HepG2 (cell line): ENCODE measurements at regions not wholly inside any gene's neighbourhood (a gene's known extent, or its start where the extent isn't known, plus 50 kb on each side); places are given as distances from the start of the nearest gene placed in this dataset.
A peak's percentile ranks its signal among the peaks of the same experiment; 100 is the strongest.

Source experiments
- ATAC-seq: fragments of 200-7000 bp; cut with Tn5 transposase; 3 replicates; pipeline ENCODE4 v1.9.1; 2020; ENCODE audit warnings: mild to moderate bottlenecking, moderate library complexity
- BruUV-seq: library from RNA; stranded (reverse); fragments of 400-500 nt; replicated peaks from 2 replicates; lab custom pipeline; 2021; lab: Mats Ljungman, UMichigan
- CTCF ChIA-PET: fragments of 300-600 bp; formaldehyde crosslinking; extraction: SDS; loops from one replicate; lab custom pipeline; 2021; ENCODE audit warnings: low total read pairs, inconsistent platforms, low intra/inter-chr PET ratio; lab: Yijun Ruan, JAX
- POLR2A ChIA-PET: fragments of 350-600 bp; sonication (Branson Sonifier 250); formaldehyde crosslinking; loops from one replicate; lab custom pipeline; 2020; ENCODE audit warnings: antibody characterized with exemption, inconsistent platforms; lab: Yijun Ruan, JAX
- DNase-seq: peaks from one replicate; pipeline ENCODE4 v3.0.0-alpha.2; 2015; ENCODE audit warnings: low spot score
- FAIRE-seq: peaks from 3 replicates; lab custom pipeline; 2011; peaks lifted over from hg19 to GRCh38; lab: Jason Lieb, UNC
- H2AFZ ChIP-seq: one replicate; pipeline ENCODE4 v1.6.1; 2011; ENCODE audit warnings: low read length, inconsistent platforms
- H3K27ac ChIP-seq: fragments of 300-600 bp; 3 replicates; pipeline ENCODE4 v1.8.0; 2011; ENCODE audit warnings: mixed run types, mild to moderate bottlenecking, mixed read lengths, low read length, inconsistent platforms; ENCODE audit not compliant: insufficient read depth; ENCODE audit errors: extremely low read length
- H3K27me3 ChIP-seq, 2 experiments: fragments of 200-600 bp in 1 of 2; 2 replicates in 1 of 2; 3 replicates in 1 of 2; pipeline versions ENCODE4 v1.6.0 to v1.8.0; 2011; ENCODE audit warnings: low read length in 2 of 2, mild to moderate bottlenecking in 2 of 2, moderate library complexity in 2 of 2, inconsistent platforms in 1 of 2; ENCODE audit not compliant: insufficient read depth in 2 of 2, control insufficient read depth in 1 of 2
- H3K36me3 ChIP-seq, 2 experiments: fragments of 200-600 bp in 1 of 2; replicated peaks in 1 of 2; 2 replicates in 1 of 2; 3 replicates in 1 of 2; pipeline versions ENCODE4 v1.5.1 to v1.8.0; 2011; ENCODE audit warnings: low read length in 2 of 2, inconsistent platforms in 1 of 2; ENCODE audit not compliant: insufficient read depth in 2 of 2, control insufficient read depth in 1 of 2
- H3K4me1 ChIP-seq: 2 replicates; pipeline ENCODE4 v1.5.1; 2012; ENCODE audit warnings: low read length, inconsistent platforms; ENCODE audit not compliant: insufficient read depth
- H3K4me2 ChIP-seq: 2 replicates; pipeline ENCODE4 v1.6.0; 2011; ENCODE audit warnings: low read depth, low read length, inconsistent platforms
- H3K4me3 ChIP-seq, 3 experiments: fragments of 200-600 bp in 1 of 3; sonication (generic), shearing (Covaris generic) in 1 of 3; replicated peaks in 1 of 3; 2 replicates each; pipeline ENCODE4 v1.5.1; 2011 to 2016; ENCODE audit warnings: low read length in 3 of 3, inconsistent platforms in 2 of 3, low read depth in 2 of 3, mild to moderate bottlenecking in 2 of 3, control low read depth in 1 of 3, mixed read lengths in 1 of 3; ENCODE audit not compliant: insufficient read depth in 1 of 3
- H3K79me2 ChIP-seq: one replicate; pipeline ENCODE4 v1.6.1; 2011; ENCODE audit warnings: low read length, inconsistent platforms; ENCODE audit not compliant: insufficient read depth
- H3K9ac ChIP-seq: 2 replicates; pipeline ENCODE4 v1.6.0; 2011; ENCODE audit warnings: mild to moderate bottlenecking, low read depth, low read length, inconsistent platforms; ENCODE audit not compliant: insufficient read depth
- H3K9me3 ChIP-seq: 2 replicates; pipeline ENCODE4 v1.5.1; 2012; ENCODE audit warnings: mild to moderate bottlenecking, low read length
- H4K20me1 ChIP-seq: 2 replicates; pipeline ENCODE4 v1.6.0; 2011; ENCODE audit warnings: inconsistent platforms, mild to moderate bottlenecking, low read length, moderate library complexity; ENCODE audit not compliant: insufficient read depth
- AGO1 ChIP-seq: fragments of 200-400 bp; formaldehyde crosslinking; IDR thresholded peaks from 2 replicates; pipeline ENCODE4 v1.6.1; 2017; ENCODE audit warnings: mild to moderate bottlenecking, low read depth, low read length, moderate library complexity; ENCODE audit not compliant: poor library complexity, severe bottlenecking
- BHLHE40 ChIP-seq: IDR thresholded peaks from 2 replicates; pipeline ENCODE4 v1.6.1; 2011; ENCODE audit warnings: low read length, improper control_type of control experiment
- EED ChIP-seq: sonication (generic); formaldehyde crosslinking; IDR thresholded peaks from 2 replicates; pipeline ENCODE4 v1.5.0; 2020; ENCODE audit warnings: mild to moderate bottlenecking, missing genetic modification reagents
- ETV6 ChIP-seq: sonication (generic); formaldehyde crosslinking; conservative IDR thresholded peaks from 2 replicates; pipeline ENCODE4 v1.4.0; 2020; ENCODE audit warnings: missing genetic modification reagents
- FOXK2 ChIP-seq: fragments of 450-650 bp; IDR thresholded peaks from 2 replicates; pipeline ENCODE4 v1.6.1; 2016
- MEIS2 ChIP-seq: sonication (generic); formaldehyde crosslinking; IDR thresholded peaks from 2 replicates; pipeline ENCODE4 v1.9.0; 2021; ENCODE audit warnings: mild to moderate bottlenecking, missing genetic modification reagents
- RBAK ChIP-seq: sonication (generic); formaldehyde crosslinking; IDR thresholded peaks from 2 replicates; pipeline ENCODE4 v1.5.1; 2020; ENCODE audit warnings: mild to moderate bottlenecking, missing genetic modification reagents
- SP4 ChIP-seq: sonication (generic); formaldehyde crosslinking; IDR thresholded peaks from 2 replicates; pipeline ENCODE4 v1.8.1; 2023; ENCODE audit warnings: mild to moderate bottlenecking, missing genetic modification reagents
- ZNF232 ChIP-seq: sonication (generic); formaldehyde crosslinking; IDR thresholded peaks from 2 replicates; pipeline ENCODE4 v1.4.0; 2020; ENCODE audit warnings: missing genetic modification reagents, borderline replicate concordance
- ZNF496 ChIP-seq: sonication (generic); formaldehyde crosslinking; IDR thresholded peaks from 2 replicates; pipeline ENCODE4 v1.8.1; 2023; ENCODE audit warnings: mild to moderate bottlenecking, moderate library complexity, missing genetic modification reagents; ENCODE audit not compliant: insufficient replicate concordance
- WGBS: methylation state at CpG from one replicate; pipeline ENCODE4 v1.1.6; 2017; ENCODE audit warnings: low lambda C conversion rate; 5-methylcytosine and 5-hydroxymethylcytosine counted together
- in situ Hi-C: cut with HindIII; loops from 2 replicates; pipeline ENCODE4 v1.10.0; 2017; ENCODE audit warnings: low pct_unique_long_range_greater_than_20kb; ENCODE audit not compliant: extremely low pct_ligation_motif_present
- intact Hi-C: fragments of 100-400 bp; cut with micrococcal nuclease; formaldehyde crosslinking; loops from one replicate; pipeline ENCODE4 v1.10.0; 2022; ENCODE audit not compliant: unreplicated experiment
- TF ChIP-seq, protein P1 (sequence below): sonication (generic); formaldehyde crosslinking; IDR thresholded peaks from 2 replicates; pipeline ENCODE4 v1.4.0; 2020; ENCODE audit warnings: mild to moderate bottlenecking, missing genetic modification reagents, borderline replicate concordance
- TF ChIP-seq, protein P2 (sequence below): fragments of 450-650 bp; IDR thresholded peaks from 2 replicates; pipeline ENCODE4 v1.6.1; 2016

DNA sequence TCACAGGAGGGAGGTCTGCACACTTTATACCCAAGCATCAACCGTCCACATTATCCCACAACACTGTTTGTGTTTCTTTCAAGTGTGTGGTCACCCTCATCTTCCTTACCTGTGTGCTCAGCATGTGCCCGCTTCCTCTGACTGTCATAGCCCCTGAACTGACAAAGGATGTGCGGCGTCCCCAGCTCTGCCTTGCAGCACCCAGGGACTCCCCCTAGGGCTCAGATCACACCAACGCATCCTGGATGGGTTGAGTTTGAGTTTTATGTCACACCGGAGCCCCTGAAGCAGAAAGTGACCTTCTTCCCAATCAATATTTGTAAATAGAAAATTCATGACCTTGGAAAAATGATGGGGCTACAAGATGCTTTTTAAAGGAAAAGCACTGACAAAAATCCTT lies 770.7 kb upstream of the TMEM132C start:
- FAIRE-seq (no peak), DNase-seq (no peak), ATAC-seq (peak; percentile 23; the same call in 1 of the 3 replicates)
- POLR2A ChIA-PET = no interaction called here
- TF ChIP-seq SP4 = no peak
- TF ChIP-seq RBAK = no peak
- TF ChIP-seq BHLHE40 = no peak
- no peak for TF ChIP-seq AGO1
- no peak overlapping the region for H3K27ac ChIP-seq
- CTCF ChIA-PET = no interaction called here
- H3K9ac ChIP-seq = no peak overlapping the region
- H3K4me2 ChIP-seq = no peak overlapping the region
- H3K79me2 ChIP-seq = no peaks in the 10 kb centered on the region
- H2AFZ ChIP-seq = no peak overlapping the region
- no peak overlapping the region for H3K4me3 ChIP-seq
- H4K20me1 ChIP-seq = no peaks in the 10 kb centered on the region
- WGBS = 41% methylated on average over 6 of the region's 6 CpGs
- intact Hi-C loops (no loop called here), in situ Hi-C loops (no loop called here)
- no peaks in the 10 kb centered on the region for H3K27me3 ChIP-seq
- no peaks in the 10 kb centered on the region for H3K36me3 ChIP-seq
- H3K9me3 ChIP-seq = no peaks in the 10 kb centered on the region; the same call in 1 of the 2 replicates
- no TSS peak for BruUV-seq
- no peaks in the 10 kb centered on the region; the same call in 1 of the 2 replicates for H3K4me1 ChIP-seq

DNA sequence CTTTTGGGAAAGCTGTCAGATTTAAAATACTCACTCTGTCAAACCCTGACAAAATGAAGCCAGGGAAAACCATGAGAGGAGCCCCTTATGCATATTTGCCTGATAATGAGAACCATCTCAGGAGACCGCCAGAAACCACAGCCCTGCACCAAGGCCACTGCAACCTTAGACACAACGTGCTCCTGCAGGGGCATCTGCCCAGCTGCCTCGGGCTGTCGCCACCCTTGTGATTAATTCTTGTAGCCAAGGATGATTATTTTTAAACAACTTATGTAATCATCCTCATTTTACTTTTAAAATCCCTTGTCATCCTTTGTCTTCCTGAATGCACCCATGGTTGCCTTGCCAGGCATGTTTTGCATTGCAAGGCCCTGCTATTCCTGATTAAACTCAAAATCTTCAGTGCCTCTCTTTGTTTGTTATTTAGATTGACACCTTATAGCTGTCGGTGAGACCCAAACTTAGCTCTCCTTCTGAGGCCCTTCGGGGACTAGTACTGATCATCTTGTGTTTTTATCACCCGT lies 766.4 kb upstream of the TMEM132C start:
- Histone ChIP-seq H3K27me3 (no peaks in the 10 kb centered on the region), H3K36me3 (no peaks in the 10 kb centered on the region), H4K20me1 (no peaks in the 10 kb centered on the region), H2AFZ (no peak overlapping the region), H3K4me2 (no peak overlapping the region), H3K9ac (no peak overlapping the region), H3K79me2 (no peaks in the 10 kb centered on the region), H3K9me3 (peaks cover 6% of the 10 kb centered on the region), H3K27ac (no peak overlapping the region), H3K4me3 (no peak overlapping the region), H3K4me1 (no peaks in the 10 kb centered on the region)
- TF ChIP-seq FOXK2 (no peak), ZNF496 (CRISPR knock-in tag) (no peak), EED (no peak), ETV6 (CRISPR knock-in tag) (no peak), MEIS2 (CRISPR knock-in tag) (no peak), ZNF232 (no peak)
- TF ChIP-seq, protein P1, sequence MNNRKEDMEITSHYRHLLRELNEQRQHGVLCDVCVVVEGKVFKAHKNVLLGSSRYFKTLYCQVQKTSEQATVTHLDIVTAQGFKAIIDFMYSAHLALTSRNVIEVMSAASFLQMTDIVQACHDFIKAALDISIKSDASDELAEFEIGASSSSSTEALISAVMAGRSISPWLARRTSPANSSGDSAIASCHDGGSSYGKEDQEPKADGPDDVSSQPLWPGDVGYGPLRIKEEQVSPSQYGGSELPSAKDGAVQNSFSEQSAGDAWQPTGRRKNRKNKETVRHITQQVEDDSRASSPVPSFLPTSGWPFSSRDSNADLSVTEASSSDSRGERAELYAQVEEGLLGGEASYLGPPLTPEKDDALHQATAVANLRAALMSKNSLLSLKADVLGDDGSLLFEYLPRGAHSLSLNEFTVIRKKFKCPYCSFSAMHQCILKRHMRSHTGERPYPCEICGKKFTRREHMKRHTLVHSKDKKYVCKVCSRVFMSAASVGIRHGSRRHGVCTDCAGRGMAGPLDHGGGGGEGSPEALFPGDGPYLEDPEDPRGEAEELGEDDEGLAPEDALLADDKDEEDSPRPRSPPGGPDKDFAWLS = no peak
- TF ChIP-seq, protein P2, sequence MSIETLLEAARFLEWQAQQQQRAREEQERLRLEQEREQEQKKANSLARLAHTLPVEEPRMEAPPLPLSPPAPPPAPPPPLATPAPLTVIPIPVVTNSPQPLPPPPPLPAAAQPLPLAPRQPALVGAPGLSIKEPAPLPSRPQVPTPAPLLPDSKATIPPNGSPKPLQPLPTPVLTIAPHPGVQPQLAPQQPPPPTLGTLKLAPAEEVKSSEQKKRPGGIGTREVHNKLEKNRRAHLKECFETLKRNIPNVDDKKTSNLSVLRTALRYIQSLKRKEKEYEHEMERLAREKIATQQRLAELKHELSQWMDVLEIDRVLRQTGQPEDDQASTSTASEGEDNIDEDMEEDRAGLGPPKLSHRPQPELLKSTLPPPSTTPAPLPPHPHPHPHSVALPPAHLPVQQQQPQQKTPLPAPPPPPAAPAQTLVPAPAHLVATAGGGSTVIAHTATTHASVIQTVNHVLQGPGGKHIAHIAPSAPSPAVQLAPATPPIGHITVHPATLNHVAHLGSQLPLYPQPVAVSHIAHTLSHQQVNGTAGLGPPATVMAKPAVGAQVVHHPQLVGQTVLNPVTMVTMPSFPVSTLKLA = no peak
- no TSS peak for BruUV-seq
- ChIA-PET POLR2A (no interaction called here), CTCF (no interaction called here)
- in situ Hi-C loops (no loop called here), intact Hi-C loops (no loop called here)
- FAIRE-seq (no peak), DNase-seq (no peak), ATAC-seq (no peak)
- WGBS = 42% methylated on average over 6 of the region's 7 CpGs
